ENCODE measurements at regions not wholly inside any gene's neighbourhood (a gene's known extent, or its start where the extent isn't known, plus 50 kb on each side); places are given as distances from the start of the nearest gene placed in this dataset.
"Not testable (repeated sequence)": the region's sequence is repeated elsewhere in the genome, so short reads cannot be mapped to it uniquely, and the experiment has no call there.

DNA sequence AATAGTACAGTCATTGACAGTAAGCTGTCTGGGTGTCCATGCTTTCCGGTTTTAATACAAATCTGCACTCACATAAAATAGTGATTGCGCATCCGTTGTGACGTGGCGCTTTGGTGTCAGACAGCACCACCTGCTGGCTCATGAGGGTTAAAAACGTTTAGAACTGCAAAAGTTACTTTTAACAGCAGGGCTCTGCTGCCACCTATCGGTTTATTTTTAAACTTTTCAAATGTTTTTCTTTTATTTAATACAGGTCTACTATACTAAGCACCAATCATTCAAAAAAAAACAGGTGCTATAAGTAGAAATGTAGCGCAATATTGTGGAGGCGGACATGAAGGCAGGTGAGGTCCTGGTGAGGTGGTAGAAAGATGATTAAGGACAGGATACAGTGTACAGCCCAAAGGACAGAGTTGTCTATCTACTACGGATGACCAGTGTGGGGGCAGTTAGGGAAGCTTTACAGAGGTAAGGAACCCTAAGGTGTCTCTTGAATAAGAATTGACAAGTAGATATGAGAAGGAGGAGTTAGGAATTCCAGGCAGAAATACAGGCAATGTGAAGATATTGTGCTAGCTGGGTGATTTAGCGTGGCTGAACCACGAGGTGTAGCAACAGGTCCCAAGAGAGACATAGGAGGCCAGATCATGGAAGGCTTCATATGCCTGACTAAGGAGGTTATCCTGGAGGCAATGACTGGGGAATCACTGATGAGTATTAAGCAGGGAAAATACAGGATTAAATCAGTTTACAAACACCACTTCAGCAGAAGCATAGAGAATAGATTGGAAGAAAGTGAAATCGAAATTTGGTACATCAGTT is 91.5 kb upstream of the PRB2 start:
- peak; percentile 96 for TF ChIP-seq CTCF (IDR thresholded peaks at IDR 0.05; ENCODE audit: low read depth, low read length, missing control alignments)
- H3K4me3 ChIP-seq (ENCODE audit: low read depth, low read length) = no peak overlapping the region
- DNase-seq (ENCODE audit: low read depth) = peak; percentile 81
- in situ Hi-C loops (cut with HindIII; ENCODE audit: low sequenced_read_pairs) = loop anchor here (25.0 kb wide), 1 partner anchor 700 kb away; no protein-coding TSS in a partner anchor

DNA sequence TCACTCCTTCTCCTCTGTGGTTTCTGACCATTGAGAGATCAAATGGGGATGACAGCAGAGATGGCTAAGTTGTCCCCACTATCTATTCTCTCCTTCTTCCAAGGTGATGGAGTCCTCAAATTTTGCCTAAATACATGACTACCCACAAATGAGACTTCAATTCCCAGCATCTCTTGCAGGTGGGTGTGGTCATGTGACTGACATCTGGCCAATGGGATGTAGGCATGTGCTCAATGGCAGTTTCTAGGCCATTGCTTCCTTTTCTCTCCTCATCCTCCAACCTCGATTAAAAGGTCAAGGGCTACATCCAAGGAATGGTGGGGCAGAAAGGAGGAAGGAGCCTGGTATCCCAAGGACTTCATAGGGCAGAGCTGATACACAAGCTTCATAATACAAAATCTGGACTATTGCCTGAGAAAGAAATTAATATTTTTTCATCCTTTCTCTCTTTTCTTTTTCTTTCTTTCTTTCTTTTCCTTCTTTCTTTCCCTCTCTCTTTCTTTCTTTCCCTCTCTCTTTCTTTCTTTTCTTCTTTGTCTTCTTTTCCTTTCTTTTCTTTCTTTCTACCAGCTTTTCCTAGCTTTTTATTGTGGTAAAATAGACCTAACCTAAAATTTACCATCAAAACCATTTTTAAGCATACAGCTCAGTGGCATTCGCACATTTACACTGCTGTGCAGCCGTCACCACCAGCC is 100.9 kb upstream of the PRB2 start:
- TF ChIP-seq CTCF (IDR thresholded peaks at IDR 0.05; ENCODE audit: low read depth, low read length, missing control alignments) = no peak
- DNase-seq (ENCODE audit: low read depth) = no peak
- H3K4me3 ChIP-seq (ENCODE audit: low read depth, low read length) = no peak overlapping the region
- in situ Hi-C loops (cut with HindIII; ENCODE audit: low sequenced_read_pairs) = loop anchor here (25.0 kb wide), 1 partner anchor 709 kb away; no protein-coding TSS in a partner anchor

GRCh38 chr12:11497438-11497837 is 102.1 kb upstream of the PRB2 start:
- TF ChIP-seq CTCF (IDR thresholded peaks at IDR 0.05; ENCODE audit: low read depth, low read length, missing control alignments) = no peak
- no peak overlapping the region for H3K4me3 ChIP-seq (ENCODE audit: low read depth, low read length)
- DNase-seq (ENCODE audit: low read depth) = no peak
- in situ Hi-C loops (cut with HindIII; ENCODE audit: low sequenced_read_pairs) = loop anchor here (25.0 kb wide), 1 partner anchor 710 kb away; no protein-coding TSS in a partner anchor

DNA sequence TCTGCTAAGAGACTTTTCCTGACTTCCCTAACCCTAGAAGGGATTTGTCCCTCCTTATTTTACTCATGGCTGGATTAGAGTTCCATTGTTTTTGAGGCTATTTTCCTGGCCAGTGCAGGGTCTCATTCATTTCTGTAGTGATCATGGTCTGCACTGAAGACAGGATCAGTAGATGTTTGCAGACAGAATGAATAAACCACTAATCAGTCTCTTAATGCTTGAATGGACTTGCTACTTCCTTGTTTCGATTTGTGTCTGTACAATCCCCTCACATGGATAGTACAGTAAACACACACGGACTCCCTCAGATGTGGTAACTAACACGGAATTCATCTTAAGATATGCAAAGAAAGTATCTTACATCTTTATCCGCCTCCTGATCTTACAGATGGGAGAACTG is 102.6 kb upstream of the PRB2 start:
- TF ChIP-seq CTCF (IDR thresholded peaks at IDR 0.05; ENCODE audit: low read depth, low read length, missing control alignments) = no peak
- H3K4me3 ChIP-seq (ENCODE audit: low read depth, low read length) = no peak overlapping the region

GRCh38 chr12:11498574-11498973 is 103.2 kb upstream of the PRB2 start:
- in situ Hi-C loops (cut with HindIII; ENCODE audit: low sequenced_read_pairs) = loop anchor here (25.0 kb wide), 1 partner anchor 711 kb away; no protein-coding TSS in a partner anchor
- H3K4me3 ChIP-seq (ENCODE audit: low read depth, low read length); DNase-seq (ENCODE audit: low read depth): not testable (repeated sequence)

More for the DNA sequence above, 102.6 kb upstream of the PRB2 start:
- DNase-seq (ENCODE audit: low read depth) = no peak
- in situ Hi-C loops (cut with HindIII; ENCODE audit: low sequenced_read_pairs) = loop anchor here (25.0 kb wide), 1 partner anchor 711 kb away; no protein-coding TSS in a partner anchor

GRCh38 chr12:11499806-11500187 is 104.4 kb upstream of the PRB2 start:
- TF ChIP-seq CTCF (IDR thresholded peaks at IDR 0.05; ENCODE audit: low read depth, low read length, missing control alignments) = no peak
- H3K4me3 ChIP-seq (ENCODE audit: low read depth, low read length) = no peak overlapping the region
- DNase-seq (ENCODE audit: low read depth) = no peak
- in situ Hi-C loops (cut with HindIII; ENCODE audit: low sequenced_read_pairs) = loop anchor here (25.0 kb wide), 1 partner anchor 712 kb away; no protein-coding TSS in a partner anchor
